ENCODE measurements at regions not wholly inside any gene's neighbourhood (a gene's known extent, or its start where the extent isn't known, plus 50 kb on each side); places are given as distances from the start of the nearest gene placed in this dataset.

- H3K4me3 ChIP-seq, result no peak overlapping the region
- H3K36me3 ChIP-seq, result no peaks in the 10 kb centered on the region
- no peaks in the 10 kb centered on the region for H3K9me3 ChIP-seq
- TF ChIP-seq POLR2A (IDR thresholded peaks at IDR 0.05) (no peak), POLR2AphosphoS5 (IDR thresholded peaks at IDR 0.05; ENCODE audit: insufficient read depth in 1 of 2, low read depth in 1 of 2) (no peak)
- TF ChIP-seq, protein P1, sequence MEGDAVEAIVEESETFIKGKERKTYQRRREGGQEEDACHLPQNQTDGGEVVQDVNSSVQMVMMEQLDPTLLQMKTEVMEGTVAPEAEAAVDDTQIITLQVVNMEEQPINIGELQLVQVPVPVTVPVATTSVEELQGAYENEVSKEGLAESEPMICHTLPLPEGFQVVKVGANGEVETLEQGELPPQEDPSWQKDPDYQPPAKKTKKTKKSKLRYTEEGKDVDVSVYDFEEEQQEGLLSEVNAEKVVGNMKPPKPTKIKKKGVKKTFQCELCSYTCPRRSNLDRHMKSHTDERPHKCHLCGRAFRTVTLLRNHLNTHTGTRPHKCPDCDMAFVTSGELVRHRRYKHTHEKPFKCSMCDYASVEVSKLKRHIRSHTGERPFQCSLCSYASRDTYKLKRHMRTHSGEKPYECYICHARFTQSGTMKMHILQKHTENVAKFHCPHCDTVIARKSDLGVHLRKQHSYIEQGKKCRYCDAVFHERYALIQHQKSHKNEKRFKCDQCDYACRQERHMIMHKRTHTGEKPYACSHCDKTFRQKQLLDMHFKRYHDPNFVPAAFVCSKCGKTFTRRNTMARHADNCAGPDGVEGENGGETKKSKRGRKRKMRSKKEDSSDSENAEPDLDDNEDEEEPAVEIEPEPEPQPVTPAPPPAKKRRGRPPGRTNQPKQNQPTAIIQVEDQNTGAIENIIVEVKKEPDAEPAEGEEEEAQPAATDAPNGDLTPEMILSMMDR (IDR thresholded peaks at IDR 0.05), result no peak
- no peak overlapping the region for H3K27ac ChIP-seq
- intact Hi-C loops (cut with DNase I), result no loop called here
- no peak for DNase-seq (ENCODE audit: extremely low spot score in 2 of 2)
- H3K4me1 ChIP-seq, result peaks cover 7% of the 10 kb centered on the region
- H3K27me3 ChIP-seq, result no peaks in the 10 kb centered on the region
Measured at GRCh38 chr17:77677630-77678029, 280.9 kb upstream of the TNRC6C start.

- H3K4me3 ChIP-seq, result no peak overlapping the region
- H3K9me3 ChIP-seq, result no peaks in the 10 kb centered on the region
- no peaks in the 10 kb centered on the region for H3K27me3 ChIP-seq
- H3K4me1 ChIP-seq, result peaks cover 7% of the 10 kb centered on the region
- intact Hi-C loops (cut with DNase I), result no loop called here
- H3K27ac ChIP-seq, result no peak overlapping the region
- TF ChIP-seq POLR2AphosphoS5 (IDR thresholded peaks at IDR 0.05; ENCODE audit: insufficient read depth in 1 of 2, low read depth in 1 of 2) (no peak), POLR2A (IDR thresholded peaks at IDR 0.05) (no peak)
- TF ChIP-seq, protein P1 (IDR thresholded peaks at IDR 0.05), result no peak
- H3K36me3 ChIP-seq, result no peaks in the 10 kb centered on the region
- no peak for DNase-seq (ENCODE audit: extremely low spot score in 2 of 2)
Measured at GRCh38 chr17:77679589-77679988, 278.9 kb upstream of the TNRC6C start.

DNA sequence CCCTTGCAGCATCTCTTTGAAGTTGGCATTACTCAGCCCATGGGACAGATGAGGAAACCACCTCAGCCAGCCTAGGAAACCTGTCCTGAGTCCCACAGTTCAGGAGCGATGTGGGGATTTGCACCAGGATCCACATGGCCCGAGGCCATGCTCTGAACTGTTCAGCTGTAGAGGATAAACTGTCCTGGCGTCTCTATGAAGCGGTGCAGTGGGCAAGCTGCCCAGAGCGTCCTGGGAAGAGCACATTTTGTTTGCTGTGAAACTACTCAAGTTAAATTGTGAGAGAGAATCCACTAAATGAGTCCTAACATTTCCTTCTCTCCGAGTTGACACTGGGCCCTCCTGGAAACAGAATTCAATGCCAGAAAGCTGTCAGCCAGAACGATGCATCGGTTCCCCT lies 276.6 kb upstream of the TNRC6C start:
- Histone ChIP-seq H3K27me3 (no peaks in the 10 kb centered on the region), H3K9me3 (no peaks in the 10 kb centered on the region), H3K27ac (no peak overlapping the region), H3K36me3 (no peaks in the 10 kb centered on the region), H3K4me3 (no peak overlapping the region), H3K4me1 (no peaks in the 10 kb centered on the region)
- intact Hi-C loops (cut with DNase I), result no loop called here
- no peak for DNase-seq (ENCODE audit: extremely low spot score in 2 of 2)
- TF ChIP-seq, protein P1 (IDR thresholded peaks at IDR 0.05), result no peak
- no peak for TF ChIP-seq POLR2AphosphoS5 (IDR thresholded peaks at IDR 0.05; ENCODE audit: insufficient read depth in 1 of 2, low read depth in 1 of 2)
- TF ChIP-seq POLR2A (IDR thresholded peaks at IDR 0.05), result no peak

DNA sequence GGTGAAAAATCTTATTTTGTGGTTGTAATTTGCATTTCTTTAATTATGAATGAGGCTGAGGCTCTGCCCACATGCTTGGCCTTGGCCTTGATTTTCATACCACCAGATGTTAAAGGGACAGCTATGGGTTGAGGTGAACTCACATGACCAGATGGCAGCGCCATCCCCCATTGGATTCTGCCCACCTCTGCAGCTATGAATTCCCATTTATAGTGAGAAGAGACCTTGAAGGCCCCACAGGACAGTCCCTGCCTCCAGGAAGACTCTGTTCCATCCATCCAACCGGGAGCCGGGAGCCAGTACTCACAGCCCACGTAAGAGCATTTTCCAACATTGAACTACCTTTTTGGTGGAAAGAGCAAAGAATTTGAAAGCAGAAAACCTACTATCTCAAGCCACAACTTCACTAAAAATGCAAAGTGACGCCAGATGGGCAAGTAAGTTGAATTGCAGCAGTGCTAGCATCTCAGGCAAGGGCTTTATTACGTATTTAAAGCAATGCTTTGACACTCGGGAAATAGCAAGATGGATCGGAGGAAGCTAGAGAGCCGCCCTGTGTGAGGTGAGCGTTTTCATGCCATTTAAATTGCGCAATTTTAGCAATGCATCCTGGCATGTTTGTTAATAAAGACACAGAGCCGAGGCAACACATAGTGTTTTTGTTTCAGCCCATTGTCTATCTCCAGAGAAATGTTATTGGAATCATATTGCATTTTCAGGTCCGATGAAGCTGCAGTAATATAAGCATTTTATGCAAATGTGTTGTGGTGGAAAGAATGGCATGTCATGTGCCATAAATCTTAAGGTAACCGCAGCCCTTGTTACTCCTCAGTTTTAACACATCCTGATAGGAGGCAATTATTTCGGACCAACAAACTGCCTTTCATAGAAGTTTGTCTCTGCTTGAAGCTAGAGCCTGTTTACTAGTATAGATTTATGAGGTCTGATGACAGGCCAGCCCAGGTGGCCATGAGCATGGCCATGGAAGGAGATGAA lies 273.4 kb upstream of the TNRC6C start:
- H3K9me3 ChIP-seq, result no peaks in the 10 kb centered on the region

More for the DNA sequence above, 273.4 kb upstream of the TNRC6C start:
- peaks cover 5% of the 10 kb centered on the region for H3K4me1 ChIP-seq
- H3K27me3 ChIP-seq, result no peaks in the 10 kb centered on the region
- H3K36me3 ChIP-seq, result no peaks in the 10 kb centered on the region
- intact Hi-C loops (cut with DNase I), result no loop called here
- no peak overlapping the region for H3K4me3 ChIP-seq
- TF ChIP-seq POLR2A (IDR thresholded peaks at IDR 0.05) (no peak), POLR2AphosphoS5 (IDR thresholded peaks at IDR 0.05; ENCODE audit: insufficient read depth in 1 of 2, low read depth in 1 of 2) (no peak)
- TF ChIP-seq, protein P1 (IDR thresholded peaks at IDR 0.05), result no peak
- DNase-seq (ENCODE audit: extremely low spot score in 2 of 2), result no peak
- H3K27ac ChIP-seq, result no peak overlapping the region

Measured in vagina (tissue), 2 donors.